IMR-90 (cell line): ENCODE measurements at regions not wholly inside any gene's neighbourhood (a gene's known extent, or its start where the extent isn't known, plus 50 kb on each side); places are given as distances from the start of the nearest gene placed in this dataset.
A peak's percentile ranks its signal among the peaks of the same experiment; 100 is the strongest.

Source experiments
- ATAC-seq: fragments of 200-7000 bp; cut with Tn5 transposase; 2 replicates; pipeline ENCODE4 v1.9.1; 2020; ENCODE audit warnings: low read depth, mild to moderate bottlenecking, moderate library complexity
- BruUV-seq: library from RNA; stranded (reverse); fragments of 400-500 nt; replicated peaks from 2 replicates; lab custom pipeline; 2021; lab: Mats Ljungman, UMichigan
- CTCF ChIA-PET: fragments of 300-600 bp; formaldehyde crosslinking; extraction: SDS; loops from one replicate; lab custom pipeline; 2021; ENCODE audit warnings: antibody characterized with exemption; lab: Yijun Ruan, JAX
- POLR2A ChIA-PET: fragments of 300-600 bp; sonication (Branson Sonifier 250); formaldehyde crosslinking; loops from one replicate; lab custom pipeline; 2022; ENCODE audit warnings: antibody characterized with exemption; ENCODE audit not compliant: unreplicated experiment; lab: Charles Lee
- DNase-seq: peaks from one replicate; pipeline ENCODE4 v3.0.0; 2013
- H2AFZ ChIP-seq: replicated peaks from 2 replicates; pipeline ENCODE3; 2013; ENCODE audit warnings: low read length, mild to moderate bottlenecking; ENCODE audit not compliant: poor library complexity
- H2AK5ac ChIP-seq: 2 replicates; pipeline ENCODE4 v1.6.1; 2013; ENCODE audit warnings: low read depth, low read length, inconsistent platforms
- H2AK9ac ChIP-seq: replicated peaks from 2 replicates; pipeline ENCODE3; 2013; ENCODE audit warnings: mild to moderate bottlenecking, low read depth, low read length, moderate library complexity; ENCODE audit not compliant: poor library complexity
- H2BK120ac ChIP-seq: 2 replicates; pipeline ENCODE4 v1.6.1; 2013; ENCODE audit warnings: low read depth, low read length, inconsistent platforms
- H2BK15ac ChIP-seq: 3 replicates; pipeline ENCODE4 v1.6.1; 2013; ENCODE audit warnings: low read depth, low read length, inconsistent platforms
- H2BK20ac ChIP-seq: 2 replicates; pipeline ENCODE4 v1.6.1; 2013; ENCODE audit warnings: low read depth, mild to moderate bottlenecking, inconsistent platforms, low read length, moderate library complexity
- H2BK5ac ChIP-seq: 2 replicates; pipeline ENCODE4 v1.6.1; 2013; ENCODE audit warnings: mild to moderate bottlenecking, low read depth, low read length, inconsistent platforms; ENCODE audit not compliant: poor library complexity, severe bottlenecking
- H3K14ac ChIP-seq: replicated peaks from 2 replicates; pipeline ENCODE4 v1.6.1; 2013; ENCODE audit warnings: low read depth, low read length, inconsistent platforms
- H3K18ac ChIP-seq: 2 replicates; pipeline ENCODE4 v1.6.1; 2013; ENCODE audit warnings: low read depth, low read length, control low read depth
- H3K23ac ChIP-seq: 2 replicates; pipeline ENCODE4 v1.6.1; 2013; ENCODE audit warnings: low read depth, low read length, inconsistent platforms
- H3K27ac ChIP-seq: 2 replicates; pipeline ENCODE4 v1.5.1; 2013; ENCODE audit warnings: mild to moderate bottlenecking, control low read depth, low read length; ENCODE audit not compliant: insufficient read depth
- H3K27me3 ChIP-seq: 2 replicates; pipeline ENCODE4 v1.6.1; 2013; ENCODE audit warnings: low read length; ENCODE audit not compliant: control insufficient read depth, insufficient read depth
- H3K36me3 ChIP-seq: 2 replicates; pipeline ENCODE4 v1.6.1; 2013; ENCODE audit warnings: low read length, mixed read lengths; ENCODE audit not compliant: control insufficient read depth, insufficient read depth
- H3K4ac ChIP-seq: 2 replicates; pipeline ENCODE4 v1.6.1; 2013; ENCODE audit warnings: low read depth, low read length, inconsistent platforms
- H3K4me1 ChIP-seq: 2 replicates; pipeline ENCODE4 v1.6.1; 2013; ENCODE audit warnings: low read length, mixed read lengths; ENCODE audit not compliant: control insufficient read depth, insufficient read depth
- H3K4me2 ChIP-seq: 2 replicates; pipeline ENCODE4 v1.6.1; 2013; ENCODE audit warnings: low read depth, mild to moderate bottlenecking, control low read depth, low read length, moderate library complexity
- H3K4me3 ChIP-seq: 2 replicates; pipeline ENCODE4 v1.5.1; 2013; ENCODE audit warnings: low read depth, mild to moderate bottlenecking, control low read depth, low read length, moderate library complexity; ENCODE audit not compliant: insufficient read depth
- H3K56ac ChIP-seq: 2 replicates; pipeline ENCODE4 v1.6.1; 2013; ENCODE audit warnings: low read length, inconsistent platforms; ENCODE audit not compliant: insufficient read depth; ENCODE audit errors: extremely low read depth
- H3K79me1 ChIP-seq, 2 experiments: 2 replicates each; pipeline ENCODE4 v1.6.1; 2013; ENCODE audit warnings: low read length in 2 of 2, inconsistent platforms in 1 of 2, low read depth in 1 of 2
- H3K9ac ChIP-seq: 2 replicates; pipeline ENCODE4 v1.6.1; 2013; ENCODE audit warnings: low read depth, low read length, control low read depth
- H3K9me1 ChIP-seq: 2 replicates; pipeline ENCODE4 v1.6.1; 2013; ENCODE audit warnings: low read length, inconsistent platforms; ENCODE audit not compliant: insufficient read depth
- H3K9me3 ChIP-seq: 2 replicates; pipeline ENCODE4 v1.6.1; 2013; ENCODE audit warnings: low read length; ENCODE audit not compliant: control insufficient read depth, insufficient read depth
- H4K20me1 ChIP-seq: 2 replicates; pipeline ENCODE4 v1.6.1; 2013; ENCODE audit warnings: low read length, inconsistent platforms; ENCODE audit not compliant: insufficient read depth
- H4K5ac ChIP-seq: 2 replicates; pipeline ENCODE4 v1.6.1; 2013; ENCODE audit warnings: mild to moderate bottlenecking, low read depth, low read length, control low read depth
- H4K8ac ChIP-seq, 2 experiments: 2 replicates each; pipeline ENCODE4 v1.6.1; 2013; ENCODE audit warnings: low read depth in 2 of 2, low read length in 2 of 2, control low read depth in 1 of 2, inconsistent platforms in 1 of 2
- H4K91ac ChIP-seq: 2 replicates; pipeline ENCODE4 v1.6.1; 2013; ENCODE audit warnings: low read depth, low read length, inconsistent platforms; ENCODE audit not compliant: insufficient read depth
- CEBPB ChIP-seq: IDR thresholded peaks from 2 replicates; pipeline ENCODE4 v1.6.1; 2012; ENCODE audit warnings: low read depth, low read length, improper control_type of control experiment
- FOS ChIP-seq: fragments of 150-350 bp; IDR thresholded peaks from 2 replicates; pipeline ENCODE4 v1.6.1; 2016; ENCODE audit warnings: low read depth, low read length
- MAZ ChIP-seq: IDR thresholded peaks from 2 replicates; pipeline ENCODE4 v1.6.1; 2012; ENCODE audit warnings: low read depth, mild to moderate bottlenecking, low read length, improper control_type of control experiment, moderate library complexity, borderline replicate concordance
- MXI1 ChIP-seq: IDR thresholded peaks from 2 replicates; pipeline ENCODE4 v1.6.1; 2012; ENCODE audit warnings: low read depth, mild to moderate bottlenecking, low read length, moderate library complexity, borderline replicate concordance
- POLR2A ChIP-seq: IDR thresholded peaks from 2 replicates; pipeline ENCODE4 v1.6.1; 2012; ENCODE audit warnings: mild to moderate bottlenecking, low read depth, low read length
- RAD21 ChIP-seq: IDR thresholded peaks from 2 replicates; pipeline ENCODE4 v1.6.1; 2012; ENCODE audit warnings: low read length, improper control_type of control experiment
- RCOR1 ChIP-seq: IDR thresholded peaks from 2 replicates; pipeline ENCODE4 v1.6.1; 2012; ENCODE audit warnings: mild to moderate bottlenecking, low read length, improper control_type of control experiment; ENCODE audit not compliant: insufficient replicate concordance
- SMC3 ChIP-seq: fragments of 150-350 bp; IDR thresholded peaks from 2 replicates; pipeline ENCODE4 v1.6.1; 2016; ENCODE audit warnings: low read depth, mild to moderate bottlenecking, antibody characterized with exemption, low read length, moderate library complexity
- USF2 ChIP-seq: fragments of 150-350 bp; IDR thresholded peaks from 2 replicates; pipeline ENCODE4 v1.6.1; 2017; ENCODE audit warnings: mild to moderate bottlenecking, antibody characterized with exemption, low read length, low read depth
- WGBS, 2 experiments: methylation state at CpG; one replicate each; pipeline versions ENCODE4 v1.1.5 to v1.1.7; 2013; ENCODE audit warnings: missing lambda C conversion rate in 2 of 2; ENCODE audit not compliant: insufficient read length in 1 of 2; ENCODE audit errors: extremely low coverage in 2 of 2; 5-methylcytosine and 5-hydroxymethylcytosine counted together
- dilution Hi-C: fragments of 300-500 bp; cut with HindIII; formaldehyde crosslinking; loops from one replicate; pipeline ENCODE4 v1.14.3; 2018; ENCODE audit warnings: low sequenced_read_pairs; ENCODE audit not compliant: unreplicated experiment
- in situ Hi-C: fragments of 300-500 bp; cut with MboI; formaldehyde crosslinking; loops from 3 replicates; pipeline ENCODE4 v1.14.3; 2019; ENCODE audit warnings: low sequenced_read_pairs, inconsistent platforms, mixed read lengths
- intact Hi-C: fragments of 100-400 bp; cut with micrococcal nuclease; formaldehyde crosslinking; loops from 2 replicates; pipeline ENCODE4 v1.10.0; 2022
- TF ChIP-seq, protein P1 (sequence below): fragments of 150-350 bp; IDR thresholded peaks from 2 replicates; pipeline ENCODE4 v1.6.1; 2016; ENCODE audit warnings: low read depth, mild to moderate bottlenecking, low read length, moderate library complexity, borderline replicate concordance

- ChIA-PET CTCF (interaction anchor here (0.7 to 1.7 kb wide), 2 partner anchors 24 to 72 kb away, joined by 3 read pairs; no protein-coding TSS in a partner anchor), POLR2A (no interaction called here)
- H4K5ac ChIP-seq, result no peak overlapping the region
- H3K4ac ChIP-seq, result no peak overlapping the region
- no peaks in the 10 kb centered on the region for H4K20me1 ChIP-seq
- H3K79me1 ChIP-seq, result no peaks in the 10 kb centered on the region
- no peak overlapping the region for H3K14ac ChIP-seq
- intact Hi-C loops, result no loop called here
- no peak for DNase-seq
- H4K91ac ChIP-seq, result no peak overlapping the region
- no peak overlapping the region for H3K4me3 ChIP-seq
- WGBS, 2 experiments, result 69% methylated on average over 4 of the region's 13 CpGs; no CpG with 5 or more reads in 1 of the 2 experiments
- H4K8ac ChIP-seq, result no peak overlapping the region
- TF ChIP-seq SMC3 (no peak), MAZ (no peak), RCOR1 (no peak), RAD21 (no peak), FOS (no peak), POLR2A (no peak), USF2 (no peak), MXI1 (no peak), CEBPB (no peak)
- TF ChIP-seq, protein P1, sequence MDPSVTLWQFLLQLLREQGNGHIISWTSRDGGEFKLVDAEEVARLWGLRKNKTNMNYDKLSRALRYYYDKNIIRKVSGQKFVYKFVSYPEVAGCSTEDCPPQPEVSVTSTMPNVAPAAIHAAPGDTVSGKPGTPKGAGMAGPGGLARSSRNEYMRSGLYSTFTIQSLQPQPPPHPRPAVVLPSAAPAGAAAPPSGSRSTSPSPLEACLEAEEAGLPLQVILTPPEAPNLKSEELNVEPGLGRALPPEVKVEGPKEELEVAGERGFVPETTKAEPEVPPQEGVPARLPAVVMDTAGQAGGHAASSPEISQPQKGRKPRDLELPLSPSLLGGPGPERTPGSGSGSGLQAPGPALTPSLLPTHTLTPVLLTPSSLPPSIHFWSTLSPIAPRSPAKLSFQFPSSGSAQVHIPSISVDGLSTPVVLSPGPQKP, result no peak
- no TSS peak for BruUV-seq
- peak overlapping the region; percentile 28; the same call in 1 of the 2 replicates for H2AK5ac ChIP-seq
- H3K27ac ChIP-seq, result no peak overlapping the region
- no peak for ATAC-seq
- H3K4me1 ChIP-seq, result no peaks in the 10 kb centered on the region; the same call in 1 of the 2 replicates
- peaks cover 16% of the 10 kb centered on the region for H3K27me3 ChIP-seq
- H2BK15ac ChIP-seq, result no peak overlapping the region
- no peak overlapping the region for H3K23ac ChIP-seq
- no peaks in the 10 kb centered on the region for H3K9me3 ChIP-seq
- peak overlapping the region; percentile 65 for H2AK9ac ChIP-seq
- H3K9me1 ChIP-seq, result no peaks in the 10 kb centered on the region
- H3K9ac ChIP-seq, result no peak overlapping the region
- in situ Hi-C loops, result no loop called here
- dilution Hi-C loops, result no loop called here
- H2BK5ac ChIP-seq, result no peak overlapping the region
- no peaks in the 10 kb centered on the region for H3K36me3 ChIP-seq
- H2AFZ ChIP-seq, result peak overlapping the region; percentile 51
- no peak overlapping the region for H3K56ac ChIP-seq
- no peak overlapping the region for H2BK20ac ChIP-seq
- H2BK120ac ChIP-seq, result no peak overlapping the region
- no peak overlapping the region for H3K4me2 ChIP-seq
- no peak overlapping the region for H3K18ac ChIP-seq
These were observed 137.8 kb downstream of the KLF13 start for GRCh38 chr15:31464216-31465082.
